Colonic mucosa (tissue), 4 donors: ENCODE measurements at regions not wholly inside any gene's neighbourhood (a gene's known extent, or its start where the extent isn't known, plus 50 kb on each side); places are given as distances from the start of the nearest gene placed in this dataset.
"Not testable (repeated sequence)": the region's sequence is repeated elsewhere in the genome, so short reads cannot be mapped to it uniquely, and the experiment has no call there.

Source experiments
- DNase-seq: peaks from one replicate; pipeline ENCODE4 v3.0.0-alpha.2; 2020
- H3K27ac ChIP-seq: fragments of 200-600 bp; one replicate; pipeline ENCODE4 v1.8.0; 2021
- H3K27me3 ChIP-seq: fragments of 200-600 bp; one replicate; pipeline ENCODE4 v1.8.0; 2021
- H3K36me3 ChIP-seq: fragments of 200-600 bp; one replicate; pipeline ENCODE4 v1.8.0; 2021
- H3K4me1 ChIP-seq: fragments of 200-600 bp; one replicate; pipeline ENCODE4 v1.8.0; 2021; ENCODE audit warnings: mild to moderate bottlenecking
- H3K4me3 ChIP-seq: fragments of 200-600 bp; one replicate; pipeline ENCODE4 v1.8.0; 2021
- H3K9ac ChIP-seq, 2 donors: one replicate each; pipeline ENCODE4 v1.7.0; 2013; ENCODE audit warnings: control low read depth in 2 of 2, low read depth in 2 of 2, low read length in 2 of 2
- H3K9me3 ChIP-seq: fragments of 200-600 bp; one replicate; pipeline ENCODE4 v1.8.0; 2021
- CTCF ChIP-seq: fragments of 200-600 bp; IDR thresholded peaks from one replicate; pipeline ENCODE4 v1.8.0; 2022; ENCODE audit warnings: antibody characterized with exemption, mild to moderate bottlenecking
- intact Hi-C: fragments of 100-400 bp; cut with DNase I; formaldehyde crosslinking; loops from one replicate; pipeline ENCODE4 v1.14.1; 2022
- donor health status: healthy.
- donor health status: DM: no; HTN: no; CAD: no.
- donor health status: DM: no; HTN: no; CAD: no.

DNA sequence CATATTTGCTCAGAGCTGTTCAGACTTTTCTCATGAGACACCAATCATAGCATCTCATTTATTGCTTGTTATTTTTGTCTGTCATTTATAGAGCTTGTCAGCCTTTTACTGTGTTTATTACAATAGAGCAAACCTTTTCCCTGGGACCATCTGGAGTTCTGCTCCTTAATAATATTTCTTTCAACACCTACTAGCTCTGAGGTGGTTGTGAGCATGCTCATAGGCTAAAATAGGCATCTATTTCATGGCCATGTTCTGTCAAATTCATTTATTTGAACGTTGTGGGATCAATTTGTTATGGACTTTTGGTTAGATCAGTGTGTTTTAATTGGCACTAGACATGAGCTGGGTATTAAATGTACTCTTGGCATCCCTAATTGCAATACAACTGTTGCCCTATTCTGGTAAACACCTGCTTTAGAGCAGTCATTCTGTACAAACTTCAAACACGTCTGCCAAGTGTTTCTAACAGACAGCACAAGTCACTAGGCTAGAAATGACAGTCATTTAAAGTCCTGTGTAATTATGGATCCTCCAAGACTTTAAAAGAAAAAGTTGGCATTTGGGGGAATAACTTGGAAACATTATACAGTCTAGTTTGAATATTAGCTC, 766.3 kb downstream of the ZNF385D start:
- TF ChIP-seq CTCF = no peak
- Histone ChIP-seq H3K36me3 (no peaks in the 10 kb centered on the region), H3K9ac (no peak overlapping the region), H3K9me3 (no peaks in the 10 kb centered on the region), H3K27ac (no peak overlapping the region), H3K4me3 (no peak overlapping the region), H3K27me3 (no peaks in the 10 kb centered on the region), H3K4me1 (no peaks in the 10 kb centered on the region)
- DNase-seq = no peak
- intact Hi-C loops = no loop called here

GRCh38 chr3:20975188-20975651, 775.8 kb downstream of the ZNF385D start:
- intact Hi-C loops = no loop called here
- no peak overlapping the region for H3K4me3 ChIP-seq
- H3K9ac ChIP-seq = no peak overlapping the region
- no peak overlapping the region for H3K27ac ChIP-seq
- H3K4me1 ChIP-seq = no peaks in the 10 kb centered on the region
- H3K27me3 ChIP-seq = no peaks in the 10 kb centered on the region
- DNase-seq = no peak
- H3K9me3 ChIP-seq = no peaks in the 10 kb centered on the region
- no peaks in the 10 kb centered on the region for H3K36me3 ChIP-seq
- TF ChIP-seq CTCF = no peak

DNA sequence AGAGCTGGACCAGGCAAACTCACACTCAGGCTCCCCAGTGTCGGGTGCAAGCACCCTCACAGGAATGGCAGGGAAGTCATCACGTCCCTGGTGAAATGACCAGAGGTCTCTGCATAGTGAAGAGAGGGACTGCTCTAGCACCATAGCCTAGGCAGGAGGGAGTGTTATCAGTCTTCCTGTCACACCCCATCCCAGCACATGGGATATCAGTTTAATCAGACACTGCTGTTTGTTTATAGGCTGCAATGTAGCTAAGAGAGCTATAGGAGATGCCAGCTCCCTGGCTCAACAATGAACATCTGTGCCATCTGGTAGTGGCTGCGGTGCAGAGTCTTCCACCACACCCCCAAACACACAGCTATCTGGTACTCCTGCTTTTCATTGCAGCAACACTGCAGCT, 776.6 kb downstream of the ZNF385D start:
- no peak for TF ChIP-seq CTCF
- DNase-seq = no peak
- Histone ChIP-seq H3K4me3 (no peak overlapping the region), H3K36me3 (no peaks in the 10 kb centered on the region), H3K4me1 (no peaks in the 10 kb centered on the region), H3K9ac (no peak overlapping the region), H3K27ac (no peak overlapping the region), H3K27me3 (no peaks in the 10 kb centered on the region), H3K9me3 (no peaks in the 10 kb centered on the region)
- intact Hi-C loops = no loop called here

DNA sequence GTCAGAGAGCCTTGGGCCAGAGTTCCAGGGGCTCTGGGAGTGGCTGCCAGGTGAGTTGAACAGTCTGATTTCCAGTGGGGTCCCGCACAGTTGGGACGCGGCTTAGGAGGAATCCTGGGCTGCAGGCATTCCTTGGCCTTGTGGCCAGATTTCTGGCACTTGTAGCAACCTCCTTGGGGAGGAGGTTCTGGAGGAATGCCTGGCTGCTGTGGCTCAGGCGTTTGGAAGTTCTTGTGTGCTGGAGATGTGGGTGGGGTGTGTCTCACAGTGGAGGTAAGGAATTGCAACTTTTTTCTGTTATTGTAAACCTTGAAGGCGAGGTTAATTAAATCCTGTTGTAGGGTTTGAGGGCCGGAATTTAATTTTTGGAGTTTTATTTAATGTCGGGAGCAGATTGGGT, 780.2 kb downstream of the ZNF385D start:
- intact Hi-C loops, DNase-seq, H3K4me3 ChIP-seq, H3K9ac ChIP-seq, H3K36me3 ChIP-seq, H3K27ac ChIP-seq, H3K9me3 ChIP-seq, H3K4me1 ChIP-seq, H3K27me3 ChIP-seq: not testable (repeated sequence)

DNA sequence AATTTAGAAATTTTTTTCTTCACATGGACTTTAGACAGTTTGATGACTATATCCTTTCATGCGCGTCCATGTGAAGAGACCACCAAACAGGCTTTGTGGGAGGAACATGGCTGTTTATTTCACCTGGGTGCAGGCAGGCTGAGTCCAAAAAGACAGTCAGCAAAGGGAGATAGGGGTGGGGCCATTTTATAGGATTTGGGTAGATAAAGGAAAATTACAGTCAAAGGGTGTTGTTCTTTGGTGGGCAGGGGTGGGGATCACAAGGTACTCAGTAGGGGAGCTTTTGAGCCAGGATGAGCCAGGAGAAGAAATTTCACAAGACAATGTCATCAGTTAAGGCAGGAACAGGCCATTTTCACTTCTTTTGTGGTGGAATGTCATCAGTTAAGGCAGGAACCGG, 781.5 kb upstream of the SGO1 start:
- DNase-seq, H3K27ac ChIP-seq, H3K9ac ChIP-seq, H3K4me1 ChIP-seq, intact Hi-C loops, H3K9me3 ChIP-seq, H3K27me3 ChIP-seq, H3K4me3 ChIP-seq, H3K36me3 ChIP-seq: not testable (repeated sequence)

DNA sequence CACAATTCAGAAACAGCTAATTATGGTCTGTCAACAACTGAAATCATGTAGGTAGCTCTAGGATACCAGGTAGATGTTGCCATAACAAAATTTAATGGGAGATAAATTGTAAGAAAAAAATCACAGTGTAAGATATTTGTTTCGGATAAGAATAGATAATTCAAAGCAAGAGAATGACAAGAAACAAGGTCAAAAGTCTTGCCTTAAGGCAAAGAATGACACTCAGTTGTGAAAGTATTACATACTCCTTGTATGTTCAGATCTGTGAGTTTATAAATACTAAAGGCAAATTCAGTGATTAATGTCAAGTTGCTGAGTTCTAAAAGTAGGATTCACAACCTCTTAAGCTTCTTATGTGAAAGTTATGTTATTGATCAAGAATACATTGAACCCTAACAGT, 772.2 kb upstream of the SGO1 start:
- Histone ChIP-seq H3K4me1 (no peaks in the 10 kb centered on the region), H3K36me3 (no peaks in the 10 kb centered on the region), H3K27ac (no peak overlapping the region), H3K9ac (no peak overlapping the region), H3K4me3 (no peak overlapping the region), H3K9me3 (no peaks in the 10 kb centered on the region), H3K27me3 (no peaks in the 10 kb centered on the region)
- intact Hi-C loops = no loop called here
- DNase-seq = no peak
- TF ChIP-seq CTCF = no peak
